ENCODE measurements at regions not wholly inside any gene's neighbourhood (a gene's known extent, or its start where the extent isn't known, plus 50 kb on each side); places are given as distances from the start of the nearest gene placed in this dataset.

DNA sequence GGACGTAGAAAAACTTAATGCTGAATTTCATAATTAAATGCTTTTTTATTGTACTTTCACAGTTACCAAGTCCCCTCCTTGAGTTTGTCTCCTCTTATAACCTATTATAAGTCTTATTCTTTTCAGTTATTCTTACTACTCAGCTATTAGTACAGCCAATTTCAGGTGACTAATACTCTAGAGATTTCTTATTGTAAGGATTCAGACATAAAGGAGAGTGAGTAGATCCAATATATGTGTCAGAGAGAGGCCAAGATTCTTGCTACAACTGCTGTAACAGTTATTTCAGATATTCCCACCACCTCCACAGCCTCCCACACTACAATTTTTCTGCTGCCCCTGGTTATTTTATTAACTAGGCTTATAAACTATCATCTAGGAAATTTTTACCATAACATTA lies 274.5 kb downstream of the GPAT3 start:
- no peak overlapping the region for H3K4me2 ChIP-seq (ENCODE audit: insufficient read depth, insufficient read length, low read length)
- no peaks in the 10 kb centered on the region for H3K23me2 ChIP-seq (ENCODE audit: insufficient read length, low read depth, low read length, poor library complexity, severe bottlenecking)
- no peak overlapping the region for H3K14ac ChIP-seq (ENCODE audit: insufficient read depth, low read length)
- H3K9ac ChIP-seq (ENCODE audit: extremely low read depth, insufficient read length, low read length) = no peak overlapping the region
- H4K8ac ChIP-seq (replicated peaks; ENCODE audit: insufficient read length, low read depth, low read length) = no peak overlapping the region
- H2BK5ac ChIP-seq (ENCODE audit: insufficient read length, low read length) = no peak overlapping the region
- H4K91ac ChIP-seq (ENCODE audit: insufficient read length, low read depth, low read length) = no peak overlapping the region
- no peaks in the 10 kb centered on the region for H3K4me1 ChIP-seq (ENCODE audit: insufficient read depth, low read length)
- H2BK120ac ChIP-seq (ENCODE audit: low read depth, low read length, poor library complexity, severe bottlenecking) = no peak overlapping the region
- no peak overlapping the region for H3K4ac ChIP-seq (ENCODE audit: low read depth, low read length)
- H3K56ac ChIP-seq (ENCODE audit: insufficient read length, low read depth, low read length) = no peak overlapping the region
- no peaks in the 10 kb centered on the region for H3K4me1 Mint-ChIP-seq
- no peak overlapping the region for H3K27ac ChIP-seq (ENCODE audit: insufficient read length, low read depth, low read length)
- no peaks in the 10 kb centered on the region for H3K27me3 ChIP-seq (ENCODE audit: insufficient read depth, low read length)
- no peaks in the 10 kb centered on the region for H4K20me1 ChIP-seq (ENCODE audit: control insufficient read depth, insufficient read depth, insufficient read length)
- no peak overlapping the region for H2AK5ac ChIP-seq (ENCODE audit: insufficient read length, low read length)
- H2BK12ac ChIP-seq (ENCODE audit: insufficient read length, low read depth, low read length) = no peak overlapping the region
- no CpG with 5 or more reads among the region's 1 CpG for WGBS (ENCODE audit: extremely low coverage, insufficient read length, low lambda C conversion rate)
- H4K5ac ChIP-seq (ENCODE audit: insufficient read length, low read depth, low read length) = no peak overlapping the region
- no peak overlapping the region for H2AFZ ChIP-seq (ENCODE audit: low read length)
- H2BK15ac ChIP-seq (ENCODE audit: low read depth, low read length) = no peak overlapping the region
- H3K9me3 ChIP-seq (ENCODE audit: control insufficient read depth, low read depth, low read length) = no peaks in the 10 kb centered on the region
- H2BK20ac ChIP-seq (ENCODE audit: low read depth, low read length, poor library complexity, severe bottlenecking) = no peak overlapping the region
- TF ChIP-seq, protein P1, sequence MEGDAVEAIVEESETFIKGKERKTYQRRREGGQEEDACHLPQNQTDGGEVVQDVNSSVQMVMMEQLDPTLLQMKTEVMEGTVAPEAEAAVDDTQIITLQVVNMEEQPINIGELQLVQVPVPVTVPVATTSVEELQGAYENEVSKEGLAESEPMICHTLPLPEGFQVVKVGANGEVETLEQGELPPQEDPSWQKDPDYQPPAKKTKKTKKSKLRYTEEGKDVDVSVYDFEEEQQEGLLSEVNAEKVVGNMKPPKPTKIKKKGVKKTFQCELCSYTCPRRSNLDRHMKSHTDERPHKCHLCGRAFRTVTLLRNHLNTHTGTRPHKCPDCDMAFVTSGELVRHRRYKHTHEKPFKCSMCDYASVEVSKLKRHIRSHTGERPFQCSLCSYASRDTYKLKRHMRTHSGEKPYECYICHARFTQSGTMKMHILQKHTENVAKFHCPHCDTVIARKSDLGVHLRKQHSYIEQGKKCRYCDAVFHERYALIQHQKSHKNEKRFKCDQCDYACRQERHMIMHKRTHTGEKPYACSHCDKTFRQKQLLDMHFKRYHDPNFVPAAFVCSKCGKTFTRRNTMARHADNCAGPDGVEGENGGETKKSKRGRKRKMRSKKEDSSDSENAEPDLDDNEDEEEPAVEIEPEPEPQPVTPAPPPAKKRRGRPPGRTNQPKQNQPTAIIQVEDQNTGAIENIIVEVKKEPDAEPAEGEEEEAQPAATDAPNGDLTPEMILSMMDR (conservative IDR thresholded peaks at IDR 0.05) = no peak
- H3K4me3 Mint-ChIP-seq = no peak overlapping the region
- no peaks in the 10 kb centered on the region for H3K79me2 ChIP-seq (ENCODE audit: insufficient read depth, low read length)
- no peak overlapping the region for H3K27ac Mint-ChIP-seq
- H3K27me3 Mint-ChIP-seq (ENCODE audit: low read depth) = peaks cover 2% of the 10 kb centered on the region
- no peaks in the 10 kb centered on the region for H3K36me3 Mint-ChIP-seq (ENCODE audit: insufficient read depth in 1 of 3, low read depth in 3 of 3)
- H3K9me3 Mint-ChIP-seq = no peaks in the 10 kb centered on the region
- no peak overlapping the region for H3K18ac ChIP-seq (ENCODE audit: insufficient read length, low read depth, low read length)
- no peak overlapping the region for H3T11ph ChIP-seq (ENCODE audit: low read length)
- DNase-seq = no peak
- no peak overlapping the region for H3K23ac ChIP-seq (ENCODE audit: insufficient read length, low read depth, low read length)
- H3K79me1 ChIP-seq (ENCODE audit: insufficient read depth, low read depth, low read length, poor library complexity, severe bottlenecking) = no peaks in the 10 kb centered on the region
